CD4-positive, alpha-beta T cell (primary cell): ENCODE measurements at regions not wholly inside any gene's neighbourhood (a gene's known extent, or its start where the extent isn't known, plus 50 kb on each side); places are given as distances from the start of the nearest gene placed in this dataset.

ENCODE experiments used
- ATAC-seq: fragments of 200-7000 bp; cut with Tn5 transposase; one replicate; pipeline ENCODE4 v1.10.0; 2022; ENCODE audit warnings: mild to moderate bottlenecking; ENCODE audit not compliant: poor library complexity
- CTCF ChIA-PET: fragments of 350-600 bp; sonication (Branson Sonifier 250); formaldehyde crosslinking; loops from one replicate; lab custom pipeline; 2021; ENCODE audit warnings: antibody characterized with exemption, inconsistent platforms; lab: Charles Lee
- POLR2A ChIA-PET: fragments of 350-600 bp; sonication (Branson Sonifier 250); formaldehyde crosslinking; loops from one replicate; lab custom pipeline; 2021; ENCODE audit warnings: antibody characterized with exemption, inconsistent platforms; lab: Charles Lee
- DNase-seq, 14 experiments: peaks; one replicate each; pipeline ENCODE4 v3.0.0-alpha.2; 2013 to 2020; ENCODE audit warnings: mixed read lengths in 2 of 14
- H3K27ac ChIP-seq, 2 donors: one replicate each; pipeline versions ENCODE4 v1.5.1 to v1.7.0; 2013; ENCODE audit warnings: low read length in 2 of 2, low read depth in 1 of 2, mild to moderate bottlenecking in 1 of 2
- H3K27me3 ChIP-seq, 2 experiments: 1 replicate in 1 of 2; 2 replicates in 1 of 2; pipeline versions ENCODE4 v1.6.1 to v1.7.0; 2013; ENCODE audit warnings: low read length in 2 of 2, control low read depth in 1 of 2, mild to moderate bottlenecking in 1 of 2, moderate library complexity in 1 of 2; ENCODE audit not compliant: insufficient read depth in 2 of 2, control insufficient read depth in 1 of 2
- H3K36me3 ChIP-seq: one replicate; pipeline ENCODE4 v1.6.1; 2013; ENCODE audit warnings: low read length, control low read depth; ENCODE audit not compliant: insufficient read depth
- H3K4me1 ChIP-seq: one replicate; pipeline ENCODE4 v1.6.1; 2013; ENCODE audit warnings: low read length, control low read depth; ENCODE audit not compliant: insufficient read depth
- H3K4me3 ChIP-seq: one replicate; pipeline ENCODE4 v1.5.1; 2013; ENCODE audit warnings: mild to moderate bottlenecking, low read length, moderate library complexity
- H3K9me3 ChIP-seq, 2 experiments: 1 replicate in 1 of 2; 2 replicates in 1 of 2; pipeline versions ENCODE4 v1.6.1 to v1.7.0; 2013; ENCODE audit warnings: low read length in 2 of 2, mild to moderate bottlenecking in 2 of 2, control low read depth in 1 of 2, moderate library complexity in 1 of 2; ENCODE audit not compliant: control insufficient read depth in 1 of 2, insufficient read depth in 1 of 2
- H3K27ac Mint-ChIP-seq: one replicate; pipeline ENCODE4 v1.8.0; 2020; ENCODE audit warnings: mixed read lengths
- H3K27me3 Mint-ChIP-seq: one replicate; pipeline ENCODE4 v1.8.0; 2021; ENCODE audit warnings: mixed read lengths
- H3K36me3 Mint-ChIP-seq: one replicate; pipeline ENCODE4 v1.8.0; 2021; ENCODE audit warnings: low read depth, mixed read lengths
- H3K4me1 Mint-ChIP-seq: one replicate; pipeline ENCODE4 v1.8.0; 2021; ENCODE audit warnings: low read depth, mixed read lengths
- H3K4me3 Mint-ChIP-seq: one replicate; pipeline ENCODE4 v1.8.0; 2020; ENCODE audit warnings: mild to moderate bottlenecking, mixed read lengths
- H3K9me3 Mint-ChIP-seq: one replicate; pipeline ENCODE4 v1.8.0; 2020; ENCODE audit warnings: mixed read lengths
- CTCF ChIP-seq: fragments of 200-600 bp; IDR thresholded peaks from one replicate; pipeline ENCODE4 v1.8.0; 2022; ENCODE audit warnings: antibody characterized with exemption, mild to moderate bottlenecking
- intact Hi-C, 2 experiments: fragments of 100-400 bp; cut with DNase I in 1 of 2; cut with micrococcal nuclease in 1 of 2; formaldehyde crosslinking; loops; one replicate each; pipeline versions ENCODE4 v1.15.1 to v1.9.0; 2023 to 2025; cut with DNase I, micrococcal nuclease

- Mint-ChIP-seq H3K27ac (no peak overlapping the region), H3K4me1 (no peaks in the 10 kb centered on the region), H3K27me3 (peaks cover 19% of the 10 kb centered on the region), H3K36me3 (no peaks in the 10 kb centered on the region), H3K4me3 (no peak overlapping the region), H3K9me3 (no peaks in the 10 kb centered on the region)
- DNase-seq: peak in 1 of 14 experiments; percentile 4
- Histone ChIP-seq H3K4me3 (no peak overlapping the region), H3K27me3 (peaks cover 2 to 7% of the 10 kb centered on the region in 2 experiments), H3K9me3 (peaks cover 0 to 18% of the 10 kb centered on the region in 2 experiments), H3K36me3 (no peaks in the 10 kb centered on the region), H3K4me1 (no peaks in the 10 kb centered on the region), H3K27ac (no peak overlapping the region)
- ChIA-PET CTCF (no interaction called here), POLR2A (no interaction called here)
- intact Hi-C loops: no loop called here
- ATAC-seq: no peak
- no peak for TF ChIP-seq CTCF
These were observed 878.1 kb downstream of the BRD1 start for GRCh38 chr22:48949375-48950149.

- DNase-seq (peak in 1 of 14 experiments; percentile 16), ATAC-seq (no peak)
- ChIA-PET CTCF (no interaction called here), POLR2A (no interaction called here)
- peaks cover 0 to 18% of the 10 kb centered on the region in 2 experiments for H3K9me3 ChIP-seq
- Mint-ChIP-seq H3K9me3 (no peaks in the 10 kb centered on the region), H3K27ac (no peak overlapping the region), H3K4me1 (no peaks in the 10 kb centered on the region), H3K4me3 (no peak overlapping the region), H3K36me3 (no peaks in the 10 kb centered on the region), H3K27me3 (peaks cover 18% of the 10 kb centered on the region)
- H3K27me3 ChIP-seq: peaks cover 2 to 7% of the 10 kb centered on the region in 2 experiments
- no peak overlapping the region for H3K4me3 ChIP-seq
- intact Hi-C loops: no loop called here
- H3K27ac ChIP-seq: no peak overlapping the region
- no peaks in the 10 kb centered on the region for H3K4me1 ChIP-seq
- H3K36me3 ChIP-seq: no peaks in the 10 kb centered on the region
- no peak for TF ChIP-seq CTCF
These were observed 879.0 kb downstream of the BRD1 start for GRCh38 chr22:48948575-48949170.

- H3K36me3 ChIP-seq: no peaks in the 10 kb centered on the region
- H3K4me1 ChIP-seq: no peaks in the 10 kb centered on the region
- Mint-ChIP-seq H3K4me3 (no peak overlapping the region), H3K4me1 (no peaks in the 10 kb centered on the region), H3K36me3 (no peaks in the 10 kb centered on the region), H3K27ac (no peak overlapping the region), H3K27me3 (peaks cover 11% of the 10 kb centered on the region), H3K9me3 (no peaks in the 10 kb centered on the region)
- ATAC-seq (no peak), DNase-seq (no peak)
- peaks cover 2 to 7% of the 10 kb centered on the region in 2 experiments for H3K27me3 ChIP-seq
- no peak overlapping the region for H3K27ac ChIP-seq
- H3K4me3 ChIP-seq: no peak overlapping the region
- TF ChIP-seq CTCF: no peak
- ChIA-PET CTCF (no interaction called here), POLR2A (no interaction called here)
- H3K9me3 ChIP-seq: peaks cover 0 to 18% of the 10 kb centered on the region in 2 experiments
- intact Hi-C loops: no loop called here
These were observed 880.0 kb downstream of the BRD1 start for GRCh38 chr22:48947636-48948035.
